HepG2 (cell line): ENCODE measurements at regions not wholly inside any gene's neighbourhood (a gene's known extent, or its start where the extent isn't known, plus 50 kb on each side); places are given as distances from the start of the nearest gene placed in this dataset.

Experiments used
- ATF4 ChIP-seq, 2 experiments: fragments of 450-650 bp in 1 of 2; sonication (generic) in 1 of 2; formaldehyde crosslinking; IDR thresholded peaks; 2 replicates each; pipeline versions ENCODE4 v1.5.0 to v1.8.0; 2020 to 2022; ENCODE audit warnings: mild to moderate bottlenecking in 1 of 2, missing genetic modification reagents in 1 of 2
- CEBPG ChIP-seq: IDR thresholded peaks from 2 replicates; pipeline ENCODE4 v1.6.1; 2016
- DPF2 ChIP-seq: sonication (generic); formaldehyde crosslinking; IDR thresholded peaks from 2 replicates; pipeline ENCODE4 v1.4.0; 2020; ENCODE audit warnings: mild to moderate bottlenecking, low read depth, missing genetic modification reagents, borderline replicate concordance
- EHMT2 ChIP-seq: fragments of 200-600 bp; sonication (generic); IDR thresholded peaks from 2 replicates; pipeline ENCODE4 v1.7.0; 2017; ENCODE audit warnings: antibody characterized with exemption, low read depth, low read length, borderline replicate concordance
- ELF3 ChIP-seq: IDR thresholded peaks from 2 replicates; pipeline ENCODE4 v1.6.1; 2016; ENCODE audit warnings: missing genetic modification reagents, missing compliant biosample characterization
- FOXA1 ChIP-seq, 2 experiments: fragments of 450-650 bp in 1 of 2; sonication (generic) in 1 of 2; formaldehyde crosslinking in 1 of 2; IDR thresholded peaks; 2 replicates each; pipeline versions ENCODE4 v1.4.0 to v1.6.1; 2016 to 2020; ENCODE audit warnings: missing genetic modification reagents in 1 of 2
- FOXJ3 ChIP-seq: sonication (generic); formaldehyde crosslinking; IDR thresholded peaks from 2 replicates; pipeline ENCODE4 v1.4.0; 2020; ENCODE audit warnings: missing genetic modification reagents, mild to moderate bottlenecking, borderline replicate concordance
- GATAD2A ChIP-seq: IDR thresholded peaks from 2 replicates; pipeline ENCODE4 v1.6.1; 2016
- HNF4A ChIP-seq: sonication (generic); formaldehyde crosslinking; IDR thresholded peaks from 2 replicates; pipeline ENCODE4 v1.4.0; 2020; ENCODE audit warnings: missing genetic modification reagents
- HNF4G ChIP-seq, 2 experiments: sonication (generic) in 1 of 2; formaldehyde crosslinking in 1 of 2; IDR thresholded peaks; 2 replicates each; pipeline versions ENCODE4 v1.4.0 to v1.6.1; 2011 to 2020; ENCODE audit warnings: borderline replicate concordance in 2 of 2, low read depth in 2 of 2, mild to moderate bottlenecking in 2 of 2, low read length in 1 of 2, missing genetic modification reagents in 1 of 2, moderate library complexity in 1 of 2
- HOXA3 ChIP-seq: sonication (generic); formaldehyde crosslinking; IDR thresholded peaks from 2 replicates; pipeline ENCODE4 v1.5.0; 2020; ENCODE audit warnings: missing genetic modification reagents
- KLF11 ChIP-seq: IDR thresholded peaks from 2 replicates; pipeline ENCODE4 v1.6.1; 2016; ENCODE audit warnings: missing compliant biosample characterization
- MYC ChIP-seq: sonication (generic); formaldehyde crosslinking; IDR thresholded peaks from 2 replicates; pipeline ENCODE4 v1.9.0; 2021; ENCODE audit warnings: missing genetic modification reagents, borderline replicate concordance
- NCOA2 ChIP-seq: sonication (generic); formaldehyde crosslinking; IDR thresholded peaks from 2 replicates; pipeline ENCODE4 v1.8.0; 2022; ENCODE audit warnings: inconsistent platforms
- NFE2 ChIP-seq: sonication (generic); formaldehyde crosslinking; IDR thresholded peaks from 2 replicates; pipeline ENCODE4 v1.4.0; 2020; ENCODE audit warnings: missing genetic modification reagents
- ONECUT2 ChIP-seq: sonication (generic); formaldehyde crosslinking; IDR thresholded peaks from 2 replicates; pipeline ENCODE4 v1.4.0; 2020; ENCODE audit warnings: missing genetic modification reagents
- POGZ ChIP-seq: sonication (generic); formaldehyde crosslinking; IDR thresholded peaks from 2 replicates; pipeline ENCODE4 v1.4.0; 2020; ENCODE audit warnings: mild to moderate bottlenecking, missing genetic modification reagents
- SOX6 ChIP-seq, 2 experiments: fragments of 450-650 bp in 1 of 2; sonication (generic) in 1 of 2; formaldehyde crosslinking in 1 of 2; IDR thresholded peaks; 2 replicates each; pipeline versions ENCODE4 v1.4.0 to v1.6.1; 2017 to 2020; ENCODE audit warnings: antibody characterized with exemption in 1 of 2, mild to moderate bottlenecking in 1 of 2, missing genetic modification reagents in 1 of 2
- TEAD3 ChIP-seq: optimal IDR thresholded peaks from 2 replicates; pipeline ENCODE3; 2016; ENCODE audit warnings: borderline replicate concordance
- ZKSCAN5 ChIP-seq: sonication (generic); formaldehyde crosslinking; IDR thresholded peaks from 2 replicates; pipeline ENCODE4 v1.5.1; 2020; ENCODE audit warnings: mild to moderate bottlenecking, missing genetic modification reagents
- ZNF282 ChIP-seq: fragments of 450-650 bp; IDR thresholded peaks from 2 replicates; pipeline ENCODE4 v1.6.1; 2018; ENCODE audit not compliant: partially characterized antibody
- ZNF331 ChIP-seq: sonication (generic); formaldehyde crosslinking; IDR thresholded peaks from 2 replicates; pipeline ENCODE4 v1.4.0; 2020; ENCODE audit warnings: missing genetic modification reagents
- ZNF431 ChIP-seq: sonication (generic); formaldehyde crosslinking; IDR thresholded peaks from 2 replicates; pipeline ENCODE4 v1.9.0; 2022; ENCODE audit warnings: missing genetic modification reagents, low read depth, mild to moderate bottlenecking, borderline replicate concordance
- ZNF644 ChIP-seq: IDR thresholded peaks from 2 replicates; pipeline ENCODE4 v1.6.1; 2016; ENCODE audit warnings: low read depth
- TF ChIP-seq, protein P1 (sequence below): IDR thresholded peaks from 2 replicates; pipeline ENCODE4 v1.6.1; 2012; ENCODE audit warnings: low read depth, low read length, improper control_type of control experiment
- TF ChIP-seq, protein P2 (sequence below): sonication (generic); formaldehyde crosslinking; IDR thresholded peaks from 2 replicates; pipeline ENCODE4 v1.8.0; 2022; ENCODE audit warnings: mild to moderate bottlenecking, missing genetic modification reagents, moderate library complexity

- TF ChIP-seq ZNF431 (CRISPR knock-in tag) (no peak), ZKSCAN5 (CRISPR knock-in tag) (no peak), ZNF644 (CRISPR knock-in tag) (peak; percentile 89), CEBPG (CRISPR knock-in tag) (peak; percentile 77), DPF2 (CRISPR knock-in tag) (0 out of 2 replicates have a peak, but pooled peaks have one; percentile 34), NCOA2 (CRISPR knock-in tag) (peak; percentile 40; the same call in 1 of the 2 replicates), HOXA3 (CRISPR knock-in tag) (no peak), NFE2 (CRISPR knock-in tag) (no peak), GATAD2A (CRISPR knock-in tag) (peak; percentile 38; the same call in 1 of the 2 replicates), KLF11 (CRISPR knock-in tag) (no peak), MYC (CRISPR knock-in tag) (no peak), HNF4A (peak; percentile 83), FOXA1 (IDR thresholded peaks at IDR 0.05) (no peak), FOXA1 (CRISPR knock-in tag; IDR thresholded peaks at IDR 0.05) (0 out of 2 replicates have a peak, but pooled peaks have one; percentile 13), EHMT2 (peak; percentile 25; the same call in 1 of the 2 replicates), ZNF331 (peak; percentile 41; the same call in 1 of the 2 replicates), SOX6 (IDR thresholded peaks at IDR 0.05) (no peak), SOX6 (CRISPR knock-in tag; IDR thresholded peaks at IDR 0.05) (peak; percentile 34; the same call in 1 of the 2 replicates), TEAD3 (CRISPR knock-in tag) (peak; percentile 53), ATF4 (CRISPR knock-in tag; IDR thresholded peaks at IDR 0.05) (peak in 1 of 2 experiments; percentile 19; a peak in 1 of 4 replicates), FOXJ3 (CRISPR knock-in tag) (peak; percentile 54; the same call in 1 of the 2 replicates), HNF4G (IDR thresholded peaks at IDR 0.05; ENCODE audit: borderline replicate concordance, low read depth, low read length) (0 out of 2 replicates have a peak, but pooled peaks have one; percentile 59), HNF4G (CRISPR knock-in tag; IDR thresholded peaks at IDR 0.05; ENCODE audit: borderline replicate concordance, low read depth) (no peak), ONECUT2 (CRISPR knock-in tag) (no peak), POGZ (CRISPR knock-in tag) (peak; percentile 54; the same call in 1 of the 2 replicates), ELF3 (CRISPR knock-in tag) (peak; percentile 21; the same call in 1 of the 2 replicates), ZNF282 (no peak)
- TF ChIP-seq, protein P1, sequence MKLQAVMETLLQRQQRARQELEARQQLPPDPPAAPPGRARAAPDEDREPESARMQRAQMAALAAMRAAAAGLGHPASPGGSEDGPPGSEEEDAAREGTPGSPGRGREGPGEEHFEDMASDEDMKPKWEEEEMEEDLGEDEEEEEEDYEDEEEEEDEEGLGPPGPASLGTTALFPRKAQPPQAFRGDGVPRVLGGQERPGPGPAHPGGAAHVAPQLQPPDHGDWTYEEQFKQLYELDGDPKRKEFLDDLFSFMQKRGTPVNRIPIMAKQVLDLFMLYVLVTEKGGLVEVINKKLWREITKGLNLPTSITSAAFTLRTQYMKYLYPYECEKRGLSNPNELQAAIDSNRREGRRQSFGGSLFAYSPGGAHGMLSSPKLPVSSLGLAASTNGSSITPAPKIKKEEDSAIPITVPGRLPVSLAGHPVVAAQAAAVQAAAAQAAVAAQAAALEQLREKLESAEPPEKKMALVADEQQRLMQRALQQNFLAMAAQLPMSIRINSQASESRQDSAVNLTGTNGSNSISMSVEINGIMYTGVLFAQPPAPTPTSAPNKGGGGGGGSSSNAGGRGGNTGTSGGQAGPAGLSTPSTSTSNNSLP, result peak; percentile 82
- TF ChIP-seq, protein P2, sequence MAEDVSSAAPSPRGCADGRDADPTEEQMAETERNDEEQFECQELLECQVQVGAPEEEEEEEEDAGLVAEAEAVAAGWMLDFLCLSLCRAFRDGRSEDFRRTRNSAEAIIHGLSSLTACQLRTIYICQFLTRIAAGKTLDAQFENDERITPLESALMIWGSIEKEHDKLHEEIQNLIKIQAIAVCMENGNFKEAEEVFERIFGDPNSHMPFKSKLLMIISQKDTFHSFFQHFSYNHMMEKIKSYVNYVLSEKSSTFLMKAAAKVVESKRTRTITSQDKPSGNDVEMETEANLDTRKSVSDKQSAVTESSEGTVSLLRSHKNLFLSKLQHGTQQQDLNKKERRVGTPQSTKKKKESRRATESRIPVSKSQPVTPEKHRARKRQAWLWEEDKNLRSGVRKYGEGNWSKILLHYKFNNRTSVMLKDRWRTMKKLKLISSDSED, result no peak
Observed at GRCh38 chr4:35754047-35754446, 490.3 kb downstream of the ARAP2 start (continued).
